CD4-positive, CD25-positive, alpha-beta regulatory T cell (primary cell): ENCODE measurements at regions not wholly inside any gene's neighbourhood (a gene's known extent, or its start where the extent isn't known, plus 50 kb on each side); places are given as distances from the start of the nearest gene placed in this dataset.

Experiments used
- ATAC-seq, 2 donors: fragments of 150-1000 bp; cut with Tn5 transposase; one replicate each; pipeline ENCODE4 v1.10.0; 2021; ENCODE audit warnings: low read depth in 2 of 2, moderate number of reproducible peaks in 2 of 2, moderate library complexity in 1 of 2
- DNase-seq, 3 donors: peaks; one replicate each; pipeline versions ENCODE4 v3.0.0 to v3.0.0-alpha.2; 2012 to 2022; ENCODE audit warnings: mixed read lengths in 1 of 3
- H3K27ac ChIP-seq: one replicate; pipeline ENCODE4 v1.7.0; 2013; ENCODE audit warnings: mild to moderate bottlenecking, low read length; ENCODE audit not compliant: insufficient read depth, poor library complexity, severe bottlenecking
- H3K27me3 ChIP-seq: one replicate; pipeline ENCODE4 v1.7.0; 2013; ENCODE audit warnings: low read length; ENCODE audit not compliant: control insufficient read depth, insufficient read depth
- H3K36me3 ChIP-seq: one replicate; pipeline ENCODE4 v1.7.0; 2013; ENCODE audit warnings: mild to moderate bottlenecking, low read length, moderate library complexity; ENCODE audit not compliant: control insufficient read depth, insufficient read depth
- H3K4me1 ChIP-seq: 2 replicates; pipeline ENCODE4 v1.7.0; 2013; ENCODE audit warnings: mild to moderate bottlenecking, low read length; ENCODE audit not compliant: insufficient read depth, control insufficient read depth, poor library complexity, severe bottlenecking
- H3K4me3 ChIP-seq: one replicate; pipeline ENCODE4 v1.7.0; 2013; ENCODE audit warnings: low read depth, mild to moderate bottlenecking, low read length, moderate library complexity
- H3K9me3 ChIP-seq, 2 experiments: 1 replicate in 1 of 2; 2 replicates in 1 of 2; pipeline ENCODE4 v1.7.0; 2013; ENCODE audit warnings: low read length in 2 of 2, mild to moderate bottlenecking in 1 of 2, moderate library complexity in 1 of 2; ENCODE audit not compliant: control insufficient read depth in 2 of 2
- H3K27ac Mint-ChIP-seq, 3 donors: one replicate each; pipeline ENCODE4 v1.8.0; 2020 to 2022; ENCODE audit warnings: mild to moderate bottlenecking in 3 of 3, mixed read lengths in 3 of 3, moderate library complexity in 2 of 3
- H3K27me3 Mint-ChIP-seq: one replicate; pipeline ENCODE4 v1.8.0; 2022; ENCODE audit warnings: mild to moderate bottlenecking, mixed read lengths
- H3K36me3 Mint-ChIP-seq: one replicate; pipeline ENCODE4 v1.8.0; 2020; ENCODE audit warnings: mixed read lengths
- H3K4me1 Mint-ChIP-seq, 4 donors: one replicate each; pipeline ENCODE4 v1.8.0; 2020 to 2022; ENCODE audit warnings: mixed read lengths in 4 of 4, mild to moderate bottlenecking in 1 of 4
- H3K4me3 Mint-ChIP-seq, 4 donors: one replicate each; pipeline ENCODE4 v1.8.0; 2020 to 2022; ENCODE audit warnings: mild to moderate bottlenecking in 4 of 4, mixed read lengths in 4 of 4, moderate library complexity in 3 of 4
- H3K9me3 Mint-ChIP-seq, 7 donors: one replicate each; pipeline ENCODE4 v1.8.0; 2020 to 2022; ENCODE audit warnings: mixed read lengths in 7 of 7, mild to moderate bottlenecking in 3 of 7, moderate library complexity in 2 of 7

GRCh38 chr2:103353774-103354173 lies 591.9 kb downstream of the TMEM182 start:
- no peak overlapping the region for H3K27ac ChIP-seq
- ATAC-seq (no peak), DNase-seq (no peak)
- H3K27me3 Mint-ChIP-seq: no peaks in the 10 kb centered on the region
- no peak overlapping the region for H3K4me3 Mint-ChIP-seq
- H3K36me3 Mint-ChIP-seq: no peaks in the 10 kb centered on the region
- H3K4me1 ChIP-seq: no peaks in the 10 kb centered on the region
- H3K27ac Mint-ChIP-seq: no peak overlapping the region
- H3K27me3 ChIP-seq: no peaks in the 10 kb centered on the region
- H3K4me3 ChIP-seq: no peak overlapping the region
- H3K36me3 ChIP-seq: no peaks in the 10 kb centered on the region
- H3K9me3 Mint-ChIP-seq: peaks cover 0 to 29% (median 2%) of the 10 kb centered on the region in 7 donors
- no peaks in the 10 kb centered on the region for H3K4me1 Mint-ChIP-seq
- H3K9me3 ChIP-seq: no peaks in the 10 kb centered on the region

- no peaks in the 10 kb centered on the region for H3K9me3 ChIP-seq
- Mint-ChIP-seq H3K4me1 (no peaks in the 10 kb centered on the region), H3K36me3 (no peaks in the 10 kb centered on the region), H3K27ac (no peak overlapping the region), H3K9me3 (peaks cover 0 to 25% (median 3%) of the 10 kb centered on the region in 7 donors), H3K4me3 (no peak overlapping the region), H3K27me3 (no peaks in the 10 kb centered on the region)
- H3K4me3 ChIP-seq: no peak overlapping the region
- ATAC-seq (no peak), DNase-seq (no peak)
- no peaks in the 10 kb centered on the region for H3K4me1 ChIP-seq
- H3K27ac ChIP-seq: no peak overlapping the region
- no peaks in the 10 kb centered on the region for H3K27me3 ChIP-seq
- no peaks in the 10 kb centered on the region for H3K36me3 ChIP-seq
These were observed 593.5 kb downstream of the TMEM182 start for GRCh38 chr2:103355287-103355686.

GRCh38 chr2:103361712-103362111 lies 599.9 kb downstream of the TMEM182 start:
- Histone ChIP-seq H3K27ac (no peak overlapping the region), H3K27me3 (no peaks in the 10 kb centered on the region), H3K36me3 (no peaks in the 10 kb centered on the region), H3K4me1 (no peaks in the 10 kb centered on the region), H3K4me3 (no peak overlapping the region), H3K9me3 (no peaks in the 10 kb centered on the region)
- no peak for DNase-seq
- Mint-ChIP-seq H3K27me3 (no peaks in the 10 kb centered on the region), H3K36me3 (no peaks in the 10 kb centered on the region), H3K9me3 (peaks cover 0 to 18% (median 2%) of the 10 kb centered on the region in 7 donors), H3K4me3 (no peak overlapping the region), H3K4me1 (no peaks in the 10 kb centered on the region), H3K27ac (no peak overlapping the region)
- ATAC-seq: no peak

GRCh38 chr2:103363639-103364038 lies 601.8 kb downstream of the TMEM182 start:
- H3K9me3 Mint-ChIP-seq: peaks cover 0 to 13% (median 2%) of the 10 kb centered on the region in 7 donors
- Histone ChIP-seq H3K27me3 (no peaks in the 10 kb centered on the region), H3K9me3 (no peaks in the 10 kb centered on the region), H3K4me1 (no peaks in the 10 kb centered on the region), H3K4me3 (no peak overlapping the region), H3K36me3 (no peaks in the 10 kb centered on the region), H3K27ac (no peak overlapping the region)
- H3K27me3 Mint-ChIP-seq: no peaks in the 10 kb centered on the region
- H3K27ac Mint-ChIP-seq: no peak overlapping the region
- H3K36me3 Mint-ChIP-seq: no peaks in the 10 kb centered on the region
- ATAC-seq (no peak), DNase-seq (no peak)
- no peak overlapping the region for H3K4me3 Mint-ChIP-seq
- H3K4me1 Mint-ChIP-seq: no peaks in the 10 kb centered on the region

GRCh38 chr2:103364177-103364576 lies 602.3 kb downstream of the TMEM182 start:
- Histone ChIP-seq H3K36me3 (no peaks in the 10 kb centered on the region), H3K9me3 (no peaks in the 10 kb centered on the region), H3K4me3 (no peak overlapping the region), H3K27ac (no peak overlapping the region), H3K27me3 (no peaks in the 10 kb centered on the region), H3K4me1 (no peaks in the 10 kb centered on the region)
- H3K27me3 Mint-ChIP-seq: no peaks in the 10 kb centered on the region
- H3K36me3 Mint-ChIP-seq: no peaks in the 10 kb centered on the region
- H3K4me1 Mint-ChIP-seq: no peaks in the 10 kb centered on the region
- H3K27ac Mint-ChIP-seq: no peak overlapping the region
- DNase-seq (no peak), ATAC-seq (no peak)
- no peak overlapping the region for H3K4me3 Mint-ChIP-seq
- peaks cover 0 to 13% (median 2%) of the 10 kb centered on the region in 7 donors for H3K9me3 Mint-ChIP-seq

GRCh38 chr2:103365071-103365470 lies 603.2 kb downstream of the TMEM182 start:
- ATAC-seq: no peak
- Histone ChIP-seq H3K27ac (no peak overlapping the region), H3K4me1 (no peaks in the 10 kb centered on the region), H3K4me3 (no peak overlapping the region), H3K9me3 (no peaks in the 10 kb centered on the region), H3K36me3 (no peaks in the 10 kb centered on the region), H3K27me3 (no peaks in the 10 kb centered on the region)
- no peaks in the 10 kb centered on the region for H3K36me3 Mint-ChIP-seq
- no peaks in the 10 kb centered on the region for H3K4me1 Mint-ChIP-seq
- peaks cover 0 to 13% (median 2%) of the 10 kb centered on the region in 7 donors for H3K9me3 Mint-ChIP-seq
- H3K27me3 Mint-ChIP-seq: no peaks in the 10 kb centered on the region
- no peak overlapping the region for H3K27ac Mint-ChIP-seq
- no peak for DNase-seq
- no peak overlapping the region for H3K4me3 Mint-ChIP-seq

- no peaks in the 10 kb centered on the region for H3K4me1 Mint-ChIP-seq
- no peak overlapping the region for H3K27ac ChIP-seq
- no peaks in the 10 kb centered on the region for H3K27me3 Mint-ChIP-seq
- no peaks in the 10 kb centered on the region for H3K36me3 Mint-ChIP-seq
- no peak for DNase-seq
- peaks cover 0 to 10% (median 2%) of the 10 kb centered on the region in 7 donors for H3K9me3 Mint-ChIP-seq
- H3K4me1 ChIP-seq: no peaks in the 10 kb centered on the region
- H3K27ac Mint-ChIP-seq: no peak overlapping the region
- no peaks in the 10 kb centered on the region for H3K27me3 ChIP-seq
- no peak for ATAC-seq
- no peaks in the 10 kb centered on the region for H3K36me3 ChIP-seq
- H3K9me3 ChIP-seq: no peaks in the 10 kb centered on the region
- no peak overlapping the region for H3K4me3 ChIP-seq
- no peak overlapping the region for H3K4me3 Mint-ChIP-seq
These were observed 606.0 kb downstream of the TMEM182 start for GRCh38 chr2:103367877-103368276.

- no peak overlapping the region for H3K4me3 Mint-ChIP-seq
- Histone ChIP-seq H3K27me3 (no peaks in the 10 kb centered on the region), H3K27ac (no peak overlapping the region), H3K9me3 (peaks cover 2 to 3% of the 10 kb centered on the region in 2 experiments), H3K4me1 (no peaks in the 10 kb centered on the region), H3K36me3 (no peaks in the 10 kb centered on the region), H3K4me3 (no peak overlapping the region)
- no peak overlapping the region for H3K27ac Mint-ChIP-seq
- no peaks in the 10 kb centered on the region for H3K36me3 Mint-ChIP-seq
- ATAC-seq (no peak), DNase-seq (no peak)
- no peaks in the 10 kb centered on the region for H3K4me1 Mint-ChIP-seq
- peaks cover 0 to 16% (median 7%) of the 10 kb centered on the region in 7 donors for H3K9me3 Mint-ChIP-seq
- no peaks in the 10 kb centered on the region for H3K27me3 Mint-ChIP-seq
These were observed 621.7 kb downstream of the TMEM182 start for GRCh38 chr2:103383541-103383940.
